ENCODE measurements at regions not wholly inside any gene's neighbourhood (a gene's known extent, or its start where the extent isn't known, plus 50 kb on each side); places are given as distances from the start of the nearest gene placed in this dataset.

DNA sequence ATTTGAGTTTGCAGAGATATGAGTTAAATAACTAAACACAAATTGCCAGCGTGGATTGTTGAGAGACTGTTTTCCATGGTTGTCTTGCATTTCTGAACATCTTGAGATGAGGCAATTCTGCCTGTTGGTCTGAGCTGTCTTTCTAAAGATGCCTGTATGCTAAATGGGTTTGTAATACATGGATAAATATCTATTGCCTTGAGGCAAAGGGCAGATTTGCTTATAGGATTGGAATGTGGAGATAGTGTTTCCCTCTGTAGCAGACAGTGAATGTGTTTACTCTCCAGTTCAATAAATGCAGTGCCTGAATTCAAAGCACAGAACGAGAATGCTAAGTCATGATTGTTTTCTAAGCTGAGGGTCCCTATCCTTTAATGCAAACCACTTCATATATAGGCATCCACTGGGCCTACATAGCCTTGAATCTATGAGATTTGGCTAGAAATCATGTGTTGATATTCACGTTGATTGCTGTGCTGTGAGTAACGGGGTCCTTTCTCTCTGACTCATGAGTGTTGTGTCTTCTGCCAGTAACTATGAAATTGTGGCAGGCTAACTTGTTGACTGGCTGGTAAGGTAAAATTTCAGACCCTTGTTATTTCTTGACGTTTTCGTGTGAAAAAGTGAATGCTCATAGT is 2554.8 kb downstream of the PCDH9 start:
- no peaks in the 10 kb centered on the region for H3K36me3 ChIP-seq
- no peak overlapping the region for H3K27ac ChIP-seq
- H3K4me1 ChIP-seq = no peaks in the 10 kb centered on the region
- WGBS, 2 donors = 51 to 63% methylated on average over 5 to 6 of the region's 6 CpGs
- H3K4me3 ChIP-seq = no peak overlapping the region
- H3K27me3 ChIP-seq = no peaks in the 10 kb centered on the region
- H3K9me3 ChIP-seq = no peaks in the 10 kb centered on the region
- intact Hi-C loops (cut with DNase I) = no loop called here
- TF ChIP-seq CTCF (IDR thresholded peaks at IDR 0.05) = no peak
- no peak for TF ChIP-seq POLR2A (IDR thresholded peaks at IDR 0.05)
- no peak for DNase-seq

DNA sequence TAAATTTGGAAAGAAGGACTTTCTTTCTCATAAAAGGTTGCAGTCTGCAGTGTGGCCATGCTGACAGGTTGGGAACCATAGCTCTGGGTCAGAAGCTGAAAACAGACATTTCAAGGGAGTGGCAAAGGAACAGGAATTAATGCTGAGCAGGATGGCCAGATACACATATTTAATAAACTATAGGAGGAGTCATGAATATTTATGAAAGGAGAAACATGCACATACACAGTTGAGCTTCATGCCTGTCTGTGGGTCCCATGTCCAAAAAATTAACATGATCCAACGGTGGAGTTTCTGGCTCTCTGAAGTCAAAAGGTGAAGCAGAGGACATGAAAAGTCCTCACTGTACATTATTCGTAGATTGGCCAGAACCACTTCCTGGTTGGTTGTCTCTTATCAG is 2556.0 kb downstream of the PCDH9 start:
- DNase-seq = no peak
- TF ChIP-seq CTCF (IDR thresholded peaks at IDR 0.05) (no peak), POLR2A (IDR thresholded peaks at IDR 0.05) (no peak)
- no peaks in the 10 kb centered on the region for H3K9me3 ChIP-seq
- H3K27me3 ChIP-seq = no peaks in the 10 kb centered on the region
- 62 to 73% methylated on average over 2 of the region's 2 CpGs for WGBS, 2 donors
- H3K27ac ChIP-seq = no peak overlapping the region
- no peaks in the 10 kb centered on the region for H3K4me1 ChIP-seq
- intact Hi-C loops (cut with DNase I) = no loop called here
- no peaks in the 10 kb centered on the region for H3K36me3 ChIP-seq
- H3K4me3 ChIP-seq = no peak overlapping the region

GRCh38 chr13:64672751-64673150 is 2557.4 kb downstream of the PCDH9 start:
- no peaks in the 10 kb centered on the region for H3K9me3 ChIP-seq
- H3K27me3 ChIP-seq = no peaks in the 10 kb centered on the region
- WGBS, 2 donors = 57 to 62% methylated on average over 2 of the region's 2 CpGs
- H3K4me1 ChIP-seq = no peaks in the 10 kb centered on the region
- no peaks in the 10 kb centered on the region for H3K36me3 ChIP-seq
- no peak overlapping the region for H3K4me3 ChIP-seq
- intact Hi-C loops (cut with DNase I) = no loop called here
- TF ChIP-seq POLR2A (IDR thresholded peaks at IDR 0.05) (no peak), CTCF (IDR thresholded peaks at IDR 0.05) (no peak)
- DNase-seq = no peak
- H3K27ac ChIP-seq = no peak overlapping the region

DNA sequence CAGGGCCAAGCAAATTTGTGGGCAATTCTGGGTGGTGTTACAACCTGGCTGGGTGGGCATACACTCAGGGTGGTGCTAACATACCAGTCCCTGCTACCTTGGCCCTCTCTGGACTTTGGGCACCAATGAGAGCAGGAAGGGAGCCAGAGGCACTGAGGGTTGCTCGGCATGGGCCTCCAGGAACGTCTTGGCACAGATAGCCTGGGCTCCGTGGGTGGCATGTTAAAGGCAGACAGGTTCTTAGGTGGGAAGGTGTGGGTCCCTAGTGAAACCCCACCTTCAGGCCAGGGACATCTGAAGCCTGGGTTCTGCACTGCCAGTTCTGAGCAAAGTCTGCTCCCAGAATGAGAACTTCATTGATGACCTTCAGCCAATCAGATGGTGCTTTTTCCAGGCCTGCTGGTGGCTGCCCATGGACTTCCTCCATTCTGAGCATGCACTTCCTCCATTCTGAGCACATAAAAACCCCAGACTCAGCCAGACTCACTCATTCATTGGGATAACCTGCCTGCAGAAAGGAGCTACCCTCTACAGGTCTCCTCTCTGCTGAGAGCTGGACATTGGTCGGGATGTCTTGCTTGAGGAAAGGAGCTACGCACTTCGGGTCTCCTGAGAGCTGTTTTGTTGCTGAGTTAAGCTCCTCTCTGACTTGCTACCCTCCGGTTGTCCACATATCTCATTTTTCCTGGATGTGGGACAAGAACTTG is 2567.1 kb downstream of the PCDH9 start:
- no peak for DNase-seq

More for the DNA sequence above, 2567.1 kb downstream of the PCDH9 start:
- Histone ChIP-seq H3K4me3 (no peak overlapping the region), H3K27ac (no peak overlapping the region), H3K36me3 (no peaks in the 10 kb centered on the region), H3K9me3 (peaks cover 0 to 30% (median 0%) of the 10 kb centered on the region in 3 donors), H3K4me1 (no peaks in the 10 kb centered on the region), H3K27me3 (no peaks in the 10 kb centered on the region)
- intact Hi-C loops (cut with DNase I) = no loop called here
- 82 to 93% methylated on average over 2 to 6 of the region's 7 CpGs for WGBS, 2 donors
- TF ChIP-seq CTCF (IDR thresholded peaks at IDR 0.05) (no peak), POLR2A (IDR thresholded peaks at IDR 0.05) (no peak)
